ENCODE measurements at regions not wholly inside any gene's neighbourhood (a gene's known extent, or its start where the extent isn't known, plus 50 kb on each side); places are given as distances from the start of the nearest gene placed in this dataset.
"Not testable (repeated sequence)": the region's sequence is repeated elsewhere in the genome, so short reads cannot be mapped to it uniquely, and the experiment has no call there.

DNA sequence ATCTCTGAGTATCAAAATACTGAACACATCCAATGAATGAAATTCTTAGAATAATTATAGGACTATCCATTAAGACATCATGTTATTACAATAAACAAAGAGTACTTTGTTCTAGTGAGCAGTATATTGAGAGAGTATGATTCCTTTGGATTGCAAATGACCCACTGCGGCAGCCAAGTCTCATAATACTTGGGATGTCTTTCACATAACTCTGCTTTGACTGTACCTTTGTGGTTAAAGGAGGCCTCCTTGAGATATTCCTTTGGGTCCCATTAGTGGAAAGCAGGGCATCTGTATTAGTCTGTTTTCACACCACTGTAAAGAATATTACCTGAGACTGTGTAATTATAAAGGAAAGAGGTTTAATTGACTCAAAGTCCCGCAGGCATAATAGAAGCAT is 593.8 kb downstream of the TRHDE start:
- no peak for DNase-seq

DNA sequence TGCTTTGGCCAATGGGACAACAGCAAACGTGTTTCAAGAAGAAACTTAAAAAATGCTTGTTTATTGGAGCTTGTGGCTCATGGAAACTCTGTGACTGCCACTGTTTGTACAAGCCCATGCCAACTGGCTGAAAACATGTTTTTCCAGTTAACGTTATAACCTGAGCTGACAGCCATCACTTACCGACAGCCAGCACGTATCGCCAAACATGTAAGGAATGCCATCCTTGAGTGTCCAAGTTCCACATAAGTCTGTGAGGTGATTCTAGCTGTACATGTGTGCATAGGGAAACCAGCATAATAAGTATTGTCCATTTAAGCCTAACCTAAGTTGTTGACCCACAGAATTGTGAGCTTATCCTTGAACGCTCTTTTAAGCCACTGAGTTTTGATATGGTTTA is 596.9 kb downstream of the TRHDE start:
- DNase-seq, result no peak

DNA sequence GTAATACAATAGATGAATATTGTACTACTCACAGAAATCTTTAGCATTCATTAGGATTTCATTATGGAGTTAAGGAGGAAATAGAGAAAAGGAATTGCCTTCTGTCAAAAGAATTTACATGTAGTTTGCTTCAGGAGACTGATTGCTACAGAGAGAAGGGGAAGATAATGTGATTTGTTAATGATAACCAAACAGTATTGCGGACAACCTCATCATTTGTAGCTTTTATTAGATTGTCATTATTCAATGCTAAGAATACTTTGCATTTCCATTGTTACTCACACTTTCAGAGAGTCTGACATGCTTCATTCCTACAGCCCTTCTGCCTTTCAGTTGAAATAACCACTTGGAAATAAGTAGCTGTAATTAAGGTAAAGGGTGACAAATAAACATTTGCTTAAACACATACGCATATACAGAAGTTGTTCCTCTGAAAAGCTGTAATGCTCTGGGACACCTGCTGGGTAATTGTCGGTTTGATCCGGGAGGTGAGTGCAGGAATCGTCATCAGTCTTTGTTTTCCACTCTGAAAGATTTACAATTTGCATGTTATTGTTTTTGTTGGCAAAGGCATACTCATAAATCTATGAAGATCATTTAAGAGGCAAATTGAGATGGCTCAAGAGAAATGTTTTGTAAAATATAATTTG is 600.2 kb downstream of the TRHDE start:
- peak; percentile 48 for DNase-seq

DNA sequence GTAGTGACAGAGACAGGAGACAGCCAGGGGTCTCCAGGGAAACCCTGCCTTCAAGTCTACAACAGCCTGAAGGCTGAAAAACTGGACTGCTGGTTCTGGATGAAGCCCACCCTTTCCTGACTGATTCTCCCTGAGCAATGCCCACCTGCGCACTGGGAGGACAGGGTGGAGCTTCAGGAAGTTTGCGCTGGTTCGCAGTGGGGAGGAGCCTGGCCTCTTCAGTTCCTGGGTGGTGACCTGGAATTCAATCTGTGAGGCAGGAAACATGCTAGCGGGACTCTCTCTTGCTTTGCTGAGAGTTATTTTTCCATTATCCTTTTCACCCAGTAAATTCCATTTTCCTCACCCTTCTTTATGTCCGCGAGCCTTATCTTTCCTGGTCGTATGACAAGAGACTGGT is 600.8 kb downstream of the TRHDE start:
- no peak for DNase-seq

DNA sequence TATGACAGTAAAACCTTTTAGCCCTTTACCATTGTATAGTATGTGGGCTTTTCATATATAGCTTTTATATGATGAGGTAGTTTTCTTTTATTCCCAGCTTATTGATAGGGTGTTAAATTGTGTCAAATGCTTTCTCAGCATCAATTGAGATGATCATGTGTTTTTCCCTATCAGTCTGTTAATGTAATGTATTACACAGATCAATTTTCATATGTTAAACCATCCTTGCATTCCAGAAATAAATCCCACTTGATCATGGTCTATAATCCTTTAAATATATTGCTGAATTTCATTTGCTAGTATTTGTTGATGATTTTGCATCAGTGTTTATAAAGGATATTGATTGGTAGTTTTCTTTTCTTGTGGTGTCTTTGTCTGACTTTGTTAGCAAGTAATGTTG is 603.9 kb downstream of the TRHDE start:
- no peak for DNase-seq

DNA sequence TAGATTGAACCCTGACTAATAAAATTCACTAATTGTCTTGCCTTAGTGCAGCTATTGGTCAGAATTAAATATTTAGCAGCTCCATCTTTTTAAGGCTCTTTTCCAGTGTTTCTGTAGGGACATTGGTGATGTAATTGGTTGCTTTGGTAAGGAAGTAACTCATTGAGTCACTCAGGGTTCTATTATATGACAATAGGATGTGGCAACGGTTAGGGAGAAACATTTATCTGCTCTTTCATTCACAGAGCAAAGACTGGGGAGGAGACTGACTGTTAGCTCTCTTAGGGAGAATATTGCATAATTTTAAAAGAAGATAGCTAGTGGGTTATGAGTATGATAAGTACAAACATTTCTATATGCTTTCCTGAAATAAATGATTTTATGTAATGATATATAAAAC is 616.5 kb downstream of the TRHDE start:
- no peak for DNase-seq

DNA sequence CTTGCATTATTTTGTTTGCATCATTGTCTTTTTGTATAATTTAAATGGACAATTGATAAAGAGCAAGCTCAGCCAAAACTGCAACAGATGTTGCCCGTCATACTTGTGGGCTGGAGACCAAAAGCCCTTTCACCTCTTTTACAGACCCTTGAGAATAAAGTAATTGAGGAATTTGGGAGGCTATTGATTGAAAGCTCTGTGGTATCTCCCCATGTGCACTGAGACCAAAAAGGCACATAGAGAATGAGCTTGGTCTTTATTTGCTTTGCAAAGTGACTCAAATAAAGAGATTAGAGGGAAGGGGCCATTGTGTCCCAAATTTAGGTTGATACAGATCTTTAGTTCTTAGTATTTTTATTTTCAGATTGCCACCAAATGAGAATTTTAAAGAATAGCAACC is 617.6 kb downstream of the TRHDE start:
- DNase-seq, result no peak

DNA sequence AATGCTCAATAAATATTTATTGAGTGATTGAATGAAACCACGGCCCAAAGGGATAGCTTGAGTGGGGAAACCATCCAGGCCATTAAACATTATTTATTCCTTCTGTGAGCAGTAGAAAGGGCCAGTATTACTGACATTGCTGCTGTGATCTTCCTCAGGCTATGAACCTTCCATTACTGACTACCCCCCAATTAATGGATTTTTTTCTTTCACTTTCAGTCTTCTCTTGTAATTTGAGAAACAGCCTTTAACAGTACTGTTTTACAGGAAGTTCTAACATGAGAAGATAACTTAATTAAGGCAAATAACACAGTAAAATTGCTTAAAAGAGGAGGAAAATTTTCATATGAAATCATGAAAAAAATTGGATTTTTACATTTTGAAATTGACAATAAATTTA is 629.5 kb downstream of the TRHDE start:
- no peak for DNase-seq

DNA sequence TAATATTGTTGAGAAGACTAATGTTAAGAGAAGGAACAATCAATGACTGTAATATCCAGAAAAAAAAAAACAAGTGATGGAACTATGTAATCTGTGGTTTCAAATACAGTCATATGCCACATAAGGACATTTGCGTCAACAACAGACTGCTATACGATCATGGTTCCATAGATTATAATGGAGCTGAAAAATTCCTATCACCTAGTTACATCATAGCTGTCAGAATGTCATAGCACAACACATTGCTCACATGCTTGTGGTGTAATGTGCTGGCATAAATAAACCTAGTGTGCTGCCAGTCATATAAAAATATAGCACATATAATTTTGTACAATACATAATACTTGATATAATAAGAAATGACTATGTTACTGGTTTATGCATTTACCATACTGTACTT is 653.5 kb downstream of the TRHDE start:
- no peak for DNase-seq

DNA sequence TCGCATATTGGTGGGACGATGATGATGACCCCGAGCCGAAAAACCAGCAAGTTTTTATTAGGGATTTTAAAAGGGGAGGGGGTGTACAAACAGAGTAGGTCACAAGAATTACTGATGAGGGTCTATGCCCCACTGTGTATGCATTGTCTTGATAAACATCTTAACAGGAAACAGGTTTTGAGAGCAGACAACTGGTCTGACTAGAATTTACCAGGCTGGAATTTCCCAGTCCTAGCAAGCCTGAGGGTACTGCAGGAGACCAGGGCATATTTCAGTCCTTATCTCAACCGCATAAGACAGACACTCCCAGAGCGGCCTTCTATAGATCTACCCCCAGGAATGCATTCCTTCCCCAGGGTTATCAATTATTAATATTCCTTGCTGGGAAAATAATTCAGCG is 659.7 kb downstream of the TRHDE start:
- not testable (repeated sequence) for DNase-seq

DNA sequence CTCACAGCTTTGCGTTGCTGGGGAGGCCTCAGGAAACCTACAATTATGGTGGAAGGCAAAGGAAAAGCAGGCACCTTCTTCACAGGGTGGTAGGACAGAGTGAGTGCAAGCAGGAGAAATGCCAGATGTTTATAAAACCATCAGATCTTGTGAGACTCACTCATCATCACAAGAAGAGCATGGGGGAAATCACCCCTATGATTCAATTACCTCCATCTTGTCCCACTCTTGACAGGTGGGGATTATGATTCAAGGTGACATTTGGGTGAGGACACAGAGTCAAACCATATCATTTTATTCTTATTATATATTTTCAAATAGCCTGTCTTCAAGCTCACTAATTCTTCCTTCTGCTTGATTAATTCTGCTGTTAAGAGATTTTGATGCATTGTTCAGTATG is 665.3 kb downstream of the TRHDE start:
- no peak for DNase-seq

DNA sequence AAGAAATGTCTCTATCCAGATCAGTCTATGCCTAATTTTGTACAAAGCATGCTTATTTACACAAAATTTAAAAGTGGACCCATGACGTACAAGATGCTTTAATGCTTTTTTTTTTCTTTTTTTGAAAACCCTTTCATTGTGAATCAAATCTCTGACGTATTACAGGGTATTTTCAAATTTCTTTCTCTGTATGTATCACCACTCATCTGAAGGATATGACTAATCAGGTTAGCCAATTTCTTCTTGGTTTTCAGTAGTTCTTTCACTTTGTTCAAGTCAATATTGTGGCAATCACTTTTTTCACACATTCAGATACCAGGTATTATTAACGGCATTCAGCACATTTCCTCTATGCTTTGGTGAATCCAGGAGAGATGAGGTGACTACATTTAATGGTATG is 685.3 kb downstream of the TRHDE start:
- no peak for DNase-seq

DNA sequence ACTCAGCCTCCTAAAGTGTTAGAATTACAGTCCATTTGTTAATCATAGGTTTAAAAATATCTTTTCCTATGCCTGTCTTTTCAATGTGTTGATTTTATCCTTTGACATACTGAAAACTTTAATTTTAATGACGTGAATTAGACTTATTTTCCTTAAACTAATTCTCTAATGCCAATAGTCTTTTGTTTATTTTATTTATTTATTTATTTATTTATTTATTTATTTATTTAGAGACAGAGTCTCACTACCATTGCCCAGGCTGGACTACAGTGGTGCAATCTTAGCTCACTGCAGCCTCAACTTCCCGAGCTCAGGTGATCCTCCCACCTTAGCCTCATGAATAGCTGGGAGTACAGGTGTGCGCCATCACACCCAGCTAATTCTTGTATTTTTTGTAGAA is 694.5 kb downstream of the TRHDE start:
- no peak for DNase-seq

DNA sequence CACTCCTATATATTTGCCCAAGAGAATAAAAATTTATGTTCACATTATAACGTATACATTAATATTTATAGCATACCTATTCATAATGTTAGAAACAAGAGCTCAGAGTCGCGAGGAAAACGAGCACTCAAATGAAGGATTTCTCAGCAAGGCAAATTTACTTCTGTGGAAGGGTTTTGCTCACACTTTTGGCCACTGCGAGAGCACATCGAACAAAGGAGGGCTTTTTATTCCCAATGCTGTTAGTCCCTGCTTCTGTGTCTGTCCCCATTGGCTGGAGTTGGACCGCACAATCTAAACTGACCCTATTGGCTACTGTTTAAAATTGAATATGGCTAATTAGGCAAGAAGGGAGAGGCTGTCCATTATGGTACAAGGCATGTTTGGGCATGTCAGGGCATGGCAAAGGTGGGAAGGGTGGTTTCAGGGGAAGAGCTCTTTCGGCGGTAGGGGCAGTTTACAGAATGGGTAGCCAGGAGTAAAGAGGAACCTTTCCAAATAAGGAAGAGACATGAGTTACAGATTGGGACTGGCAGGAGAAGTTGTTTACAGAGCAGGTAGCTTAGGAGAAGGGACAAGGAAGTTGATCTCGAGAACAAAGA is 702.9 kb downstream of the TRHDE start:
- DNase-seq, result no peak

DNA sequence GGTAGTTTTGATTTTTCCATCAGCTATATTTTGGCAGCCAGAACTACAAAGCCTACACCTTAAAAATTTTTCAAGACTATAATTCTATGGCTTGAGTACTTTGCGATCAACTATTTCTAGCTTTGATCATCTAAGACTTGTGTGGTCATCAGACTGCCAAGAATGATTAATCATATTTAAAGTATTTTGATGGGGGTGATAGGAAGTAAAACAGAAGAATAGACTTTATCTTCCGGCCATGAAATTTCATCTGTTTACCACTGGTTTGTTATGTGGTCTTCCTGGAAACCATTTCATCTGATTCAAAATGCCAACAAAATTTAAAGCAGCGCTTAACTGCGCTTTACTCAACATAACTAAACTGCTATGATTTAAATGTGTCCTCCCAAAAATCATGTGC is 706.8 kb downstream of the TRHDE start:
- no peak for DNase-seq

DNA sequence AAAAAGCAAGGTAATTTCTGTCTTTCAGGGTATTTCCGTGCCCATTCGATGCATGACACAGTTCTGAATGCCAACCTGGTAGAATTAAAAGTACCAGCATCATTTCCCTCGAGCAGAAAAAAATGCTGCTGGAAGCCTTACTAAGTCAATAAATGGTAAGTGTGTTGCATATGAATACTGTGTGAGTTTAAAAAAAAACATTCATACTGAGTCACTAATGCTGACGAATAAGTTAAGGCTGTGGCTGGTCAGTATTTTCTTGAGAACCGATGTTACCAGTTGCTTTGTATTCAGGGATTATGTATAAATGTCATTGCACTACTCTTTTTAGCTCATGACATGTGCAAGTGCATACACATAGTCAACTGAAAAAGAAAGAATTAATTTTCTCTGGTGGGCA is 710.2 kb downstream of the TRHDE start:
- DNase-seq, result no peak

DNA sequence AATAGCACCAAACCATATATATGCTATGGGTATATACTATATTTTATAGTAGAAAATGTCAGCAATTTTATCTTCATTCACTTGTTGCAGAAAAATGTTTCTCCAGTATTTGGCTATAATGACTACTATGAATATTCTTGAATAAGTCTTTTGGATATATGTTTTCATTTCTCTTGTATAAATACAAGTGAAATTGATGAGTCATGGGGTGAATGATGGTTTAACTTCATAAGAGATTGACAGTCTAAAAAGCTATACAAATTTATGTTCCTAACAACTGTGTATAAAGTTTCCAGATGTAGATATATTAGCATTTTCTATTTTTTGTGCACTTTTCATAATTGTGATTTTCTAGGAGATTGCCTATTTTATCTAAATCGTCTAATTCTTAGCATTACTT is 714.8 kb downstream of the TRHDE start:
- no peak for DNase-seq

DNA sequence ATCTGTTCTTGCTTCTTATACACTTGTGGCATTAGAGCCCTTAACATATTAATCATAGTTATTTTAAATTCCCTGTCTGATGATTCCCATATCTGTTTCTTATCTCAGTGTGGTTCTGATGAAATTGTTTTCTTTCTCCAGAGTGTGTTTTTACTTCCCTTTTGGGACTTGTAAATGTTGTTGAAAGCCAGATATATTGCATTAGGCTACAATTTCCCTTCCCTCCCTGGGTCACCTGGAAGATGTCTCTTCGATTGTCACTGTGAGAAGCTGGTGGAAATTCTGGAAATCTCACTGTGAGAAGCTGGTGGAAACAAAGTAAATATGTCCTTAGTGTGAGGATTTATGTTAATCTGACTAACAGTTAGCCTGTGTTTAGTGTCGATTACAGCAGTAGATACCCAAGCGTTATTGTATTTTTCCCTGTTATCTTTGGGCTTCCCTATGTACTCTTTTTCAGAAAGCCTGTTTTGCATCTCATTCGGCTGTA is 717.3 kb downstream of the TRHDE start:
- DNase-seq, result no peak

DNA sequence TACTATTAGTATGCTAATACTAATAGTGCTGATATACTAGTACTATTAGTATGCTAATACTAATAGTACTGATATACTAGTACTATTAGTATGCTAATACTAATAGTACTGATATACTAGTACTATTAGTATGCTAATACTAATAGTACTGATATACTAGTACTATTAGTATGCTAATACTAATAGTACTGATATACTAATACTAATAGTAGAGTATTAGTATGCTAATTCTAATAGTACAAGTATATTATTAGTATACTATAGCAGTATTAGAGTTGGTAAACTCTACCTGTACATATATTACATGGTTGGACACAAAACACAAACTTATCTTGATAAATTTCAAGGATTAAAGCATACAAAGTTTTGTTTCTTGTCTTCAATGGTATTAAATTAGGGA is 722.9 kb downstream of the TRHDE start:
- DNase-seq, result not testable (repeated sequence)

DNA sequence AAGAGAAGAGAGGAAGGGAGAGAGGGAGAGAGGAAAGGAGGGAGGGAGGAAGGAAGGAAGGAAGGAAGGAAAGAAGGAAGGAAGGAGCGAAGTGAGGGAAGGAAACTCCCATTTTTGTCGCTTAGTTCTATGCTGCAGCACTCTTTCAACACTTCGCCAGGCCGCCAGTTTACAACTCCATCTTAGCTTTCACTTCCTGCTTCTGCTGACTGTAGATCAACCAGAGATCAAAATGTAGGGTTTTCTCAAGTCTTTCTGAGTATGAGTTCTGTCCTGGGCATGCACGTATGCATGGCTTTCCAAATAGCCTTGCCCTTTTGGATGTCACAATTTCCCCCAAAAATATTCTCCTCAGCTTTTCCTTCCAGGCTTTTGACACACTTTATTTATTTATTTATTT is 723.4 kb downstream of the TRHDE start:
- no peak for DNase-seq

DNA sequence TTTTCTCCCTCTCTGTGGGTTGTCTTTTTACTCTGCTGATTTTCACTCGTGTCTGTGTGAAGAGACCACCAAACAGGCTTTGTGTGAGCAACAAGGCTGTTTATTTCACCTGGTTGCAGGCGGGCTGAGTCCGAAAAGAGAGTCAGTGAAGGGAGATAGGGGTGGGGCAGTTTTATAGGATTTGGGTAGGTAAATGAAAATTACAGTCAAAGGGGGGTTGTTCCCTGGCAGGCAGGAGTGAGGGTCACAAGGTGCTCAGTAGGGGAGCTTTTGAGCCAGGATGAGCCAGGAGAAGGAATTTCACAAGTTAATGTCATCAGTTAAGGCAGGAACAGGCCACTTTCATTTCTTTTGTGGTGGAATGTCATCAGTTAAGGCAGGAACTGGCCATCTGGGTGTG is 729.6 kb downstream of the TRHDE start:
- DNase-seq, result not testable (repeated sequence)

DNA sequence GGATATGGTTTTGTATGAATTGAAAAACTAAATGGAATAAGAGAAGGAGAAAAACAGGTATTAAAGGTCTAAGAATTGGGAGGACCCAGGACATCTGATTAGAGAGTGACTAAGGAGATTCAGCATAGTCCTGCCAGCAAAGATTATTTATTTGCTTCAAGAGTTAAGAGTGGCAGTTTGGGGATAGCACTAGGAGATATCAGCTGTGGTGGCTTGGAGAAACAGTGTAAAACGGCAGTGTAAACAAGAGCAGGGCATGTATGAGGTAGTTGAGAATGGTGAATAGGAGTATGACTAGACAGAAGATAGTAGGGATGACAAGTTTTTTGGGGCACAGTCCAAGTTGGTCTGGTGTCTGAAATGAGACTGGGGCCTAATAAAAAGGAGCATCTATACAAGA is 730.3 kb downstream of the TRHDE start:
- DNase-seq, result not testable (repeated sequence)

DNA sequence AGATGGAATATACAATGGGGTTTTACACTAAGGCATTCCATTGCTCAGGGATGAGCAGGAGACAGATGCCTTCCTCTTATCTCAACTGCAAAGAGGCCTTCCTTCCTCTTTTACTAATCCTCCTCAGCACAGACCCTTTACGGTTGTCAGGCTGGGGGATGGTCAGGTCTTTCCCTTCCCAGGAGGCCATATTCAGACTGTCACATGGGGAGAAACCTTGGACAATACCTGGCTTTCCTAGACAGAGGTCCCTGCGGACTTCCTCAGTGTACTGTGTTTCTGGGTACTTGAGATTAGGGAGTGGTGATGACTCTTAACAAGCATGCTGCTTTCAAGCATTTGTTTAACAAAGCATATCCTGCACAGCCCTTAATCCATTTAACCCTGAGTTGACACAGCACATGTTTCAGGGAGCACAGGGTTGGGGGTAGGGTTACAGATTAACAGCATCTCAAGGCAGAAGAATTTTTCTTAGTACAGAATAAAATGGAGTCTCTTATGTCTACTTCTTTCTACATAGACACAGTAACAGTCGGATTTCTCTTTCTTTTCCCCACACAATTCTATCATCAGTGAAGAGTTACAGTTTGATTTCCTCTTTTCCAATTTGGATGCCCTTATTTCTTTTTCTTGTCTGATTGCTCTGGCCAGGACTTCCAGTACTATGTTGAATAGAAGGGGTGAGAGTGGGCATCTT is 737.1 kb downstream of the TRHDE start:
- not testable (repeated sequence) for DNase-seq

DNA sequence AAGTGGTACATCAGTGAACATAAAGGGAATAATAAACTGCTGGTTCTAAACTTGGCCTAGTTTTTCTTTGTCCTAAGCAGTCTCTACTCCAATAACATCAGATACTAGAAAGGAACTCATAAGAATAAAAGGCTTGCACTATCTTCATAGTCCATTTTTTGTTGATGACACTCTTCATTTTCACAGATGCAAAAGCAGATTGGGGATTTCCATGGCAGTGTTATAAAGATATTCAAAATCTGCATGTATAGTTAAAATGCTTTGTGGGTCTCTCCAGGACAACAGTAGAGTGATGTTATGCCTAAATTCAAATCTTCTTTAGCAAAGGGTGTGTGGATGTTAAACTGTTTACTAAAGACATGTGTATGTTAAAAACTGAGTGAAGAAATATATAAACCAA is 745.8 kb downstream of the TRHDE start:
- no peak for DNase-seq

DNA sequence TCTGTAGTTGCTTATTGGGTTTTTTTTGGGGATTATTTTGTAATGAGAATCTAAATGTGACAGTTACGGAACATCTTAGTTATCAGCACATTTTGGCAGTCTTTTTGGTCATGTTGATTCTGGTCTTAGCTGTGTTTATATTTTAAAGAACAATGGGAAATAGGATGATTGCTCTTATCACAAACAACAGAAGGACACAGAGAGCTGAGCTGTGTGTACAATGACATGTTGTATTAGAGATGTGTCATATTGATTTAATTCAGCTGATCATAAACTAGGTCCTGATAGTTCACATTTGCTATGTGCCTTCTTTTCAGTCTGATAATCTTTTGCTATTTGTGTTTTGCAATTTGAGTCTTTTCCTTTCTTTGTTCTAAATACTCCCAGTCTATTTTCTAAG is 781.7 kb downstream of the TRHDE start:
- no peak for DNase-seq
